Cardiac fibroblast (primary cell): ENCODE measurements at regions not wholly inside any gene's neighbourhood (a gene's known extent, or its start where the extent isn't known, plus 50 kb on each side); places are given as distances from the start of the nearest gene placed in this dataset.

ENCODE experiments used
- DNase-seq, 2 donors: peaks; one replicate each; pipeline versions ENCODE4 v3.0.0 to v3.0.0-alpha.2; 2010; ENCODE audit warnings: low read depth in 2 of 2
- H3K4me3 ChIP-seq, 2 donors: replicated peaks in 1 of 2; 1 replicate in 1 of 2; 2 replicates in 1 of 2; pipeline ENCODE4 v1.5.1; 2011; ENCODE audit warnings: low read depth in 2 of 2, low read length in 2 of 2, mild to moderate bottlenecking in 2 of 2, moderate library complexity in 1 of 2
- TF ChIP-seq, protein P1 (sequence below): IDR thresholded peaks from one replicate; pipeline ENCODE4 v1.5.1; 2011; ENCODE audit warnings: low read depth, mild to moderate bottlenecking, low read length, inconsistent platforms

DNA sequence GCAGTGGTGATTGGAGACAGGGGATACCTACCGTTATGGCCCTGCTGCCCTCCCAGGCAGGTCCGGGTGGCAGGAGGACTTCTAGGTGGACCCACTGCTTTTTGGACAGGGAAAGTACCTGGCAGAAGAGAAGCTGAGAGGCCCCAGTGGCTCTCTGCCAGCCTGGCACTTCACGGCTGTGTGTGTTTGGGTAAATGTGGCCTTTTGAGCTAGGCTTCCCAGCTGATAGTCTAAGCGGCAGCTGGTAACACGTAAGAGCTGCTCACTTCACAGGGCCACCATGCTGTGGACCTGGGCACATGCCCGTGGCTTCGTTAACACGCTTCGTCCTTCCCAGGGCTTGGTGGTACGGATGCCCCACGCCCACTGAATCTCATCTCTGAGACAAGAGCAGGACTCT lies 92.0 kb upstream of the CLCN4 start:
- DNase-seq = no peak
- no peak overlapping the region for H3K4me3 ChIP-seq
- TF ChIP-seq, protein P1, sequence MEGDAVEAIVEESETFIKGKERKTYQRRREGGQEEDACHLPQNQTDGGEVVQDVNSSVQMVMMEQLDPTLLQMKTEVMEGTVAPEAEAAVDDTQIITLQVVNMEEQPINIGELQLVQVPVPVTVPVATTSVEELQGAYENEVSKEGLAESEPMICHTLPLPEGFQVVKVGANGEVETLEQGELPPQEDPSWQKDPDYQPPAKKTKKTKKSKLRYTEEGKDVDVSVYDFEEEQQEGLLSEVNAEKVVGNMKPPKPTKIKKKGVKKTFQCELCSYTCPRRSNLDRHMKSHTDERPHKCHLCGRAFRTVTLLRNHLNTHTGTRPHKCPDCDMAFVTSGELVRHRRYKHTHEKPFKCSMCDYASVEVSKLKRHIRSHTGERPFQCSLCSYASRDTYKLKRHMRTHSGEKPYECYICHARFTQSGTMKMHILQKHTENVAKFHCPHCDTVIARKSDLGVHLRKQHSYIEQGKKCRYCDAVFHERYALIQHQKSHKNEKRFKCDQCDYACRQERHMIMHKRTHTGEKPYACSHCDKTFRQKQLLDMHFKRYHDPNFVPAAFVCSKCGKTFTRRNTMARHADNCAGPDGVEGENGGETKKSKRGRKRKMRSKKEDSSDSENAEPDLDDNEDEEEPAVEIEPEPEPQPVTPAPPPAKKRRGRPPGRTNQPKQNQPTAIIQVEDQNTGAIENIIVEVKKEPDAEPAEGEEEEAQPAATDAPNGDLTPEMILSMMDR = no peak

DNA sequence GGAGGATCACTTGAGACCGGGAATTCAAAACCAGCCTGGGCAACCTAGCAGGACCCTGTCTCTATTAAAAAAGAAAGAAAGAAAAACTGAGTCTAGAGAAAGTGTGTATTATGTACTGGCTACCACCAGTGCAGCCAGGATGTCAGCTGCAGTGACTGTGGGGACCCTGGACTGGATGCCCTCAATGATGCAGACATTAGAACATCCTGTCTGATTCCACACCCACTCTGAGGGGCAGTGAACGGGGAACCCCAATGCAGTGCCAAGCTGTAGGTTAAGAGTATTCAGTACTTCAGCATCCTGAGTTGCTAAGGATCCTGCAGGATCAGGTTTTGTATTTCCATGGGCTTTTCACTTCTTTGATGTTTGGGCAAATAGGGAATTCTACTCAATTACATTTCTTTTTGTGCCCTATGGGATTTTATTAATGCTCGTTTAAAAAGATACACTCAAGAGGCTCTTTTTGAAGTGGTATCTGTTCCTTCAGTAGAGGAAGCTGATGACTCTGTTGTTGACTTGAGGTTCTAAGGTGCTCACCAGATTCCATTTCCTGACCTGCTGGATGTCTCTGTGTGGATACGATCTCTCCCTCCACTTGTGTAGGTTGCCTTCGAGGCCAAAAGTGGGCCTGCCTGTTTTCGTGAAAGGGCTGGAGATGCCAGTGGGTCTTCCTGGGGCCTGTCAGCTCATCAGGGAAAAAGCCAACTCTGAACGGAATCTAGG lies 85.9 kb upstream of the CLCN4 start:
- TF ChIP-seq, protein P1 = no peak

DNA sequence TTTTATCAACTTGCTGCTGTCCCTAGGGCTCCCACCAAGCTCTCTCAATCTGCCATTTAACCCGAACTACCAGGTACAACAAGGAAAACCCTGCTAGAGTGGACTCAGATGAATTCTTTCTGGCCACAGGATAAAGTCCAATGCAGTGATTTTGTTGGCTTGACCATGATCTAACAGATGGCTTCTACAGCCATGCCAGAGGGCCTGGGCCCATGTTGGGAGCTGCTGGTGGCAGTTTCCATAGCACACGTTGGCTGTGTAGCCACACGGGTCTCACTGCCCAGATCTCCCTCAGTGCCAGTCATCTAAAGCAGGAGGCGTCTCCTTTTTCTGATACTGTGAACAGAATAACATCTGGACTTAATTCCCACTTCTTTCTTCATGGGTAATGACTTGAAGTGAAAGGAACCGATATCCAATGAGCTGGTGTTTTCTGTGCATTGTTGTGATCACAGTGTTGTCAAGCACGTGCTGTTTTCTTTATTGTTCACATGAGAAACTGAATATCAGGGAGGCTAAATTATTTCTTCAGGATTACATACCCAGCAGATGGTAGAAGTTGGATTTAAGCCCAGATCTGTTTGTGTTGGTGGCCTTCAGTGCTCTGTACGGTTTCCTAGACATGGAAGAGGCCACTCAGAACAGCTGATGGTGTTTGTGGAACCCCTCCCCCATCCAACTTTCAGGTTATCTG lies 85.2 kb upstream of the CLCN4 start:
- TF ChIP-seq, protein P1 = no peak
- no peak for DNase-seq
- H3K4me3 ChIP-seq = no peak overlapping the region

More for the DNA sequence above, 85.9 kb upstream of the CLCN4 start:
- no peak for DNase-seq
- H3K4me3 ChIP-seq = no peak overlapping the region

DNA sequence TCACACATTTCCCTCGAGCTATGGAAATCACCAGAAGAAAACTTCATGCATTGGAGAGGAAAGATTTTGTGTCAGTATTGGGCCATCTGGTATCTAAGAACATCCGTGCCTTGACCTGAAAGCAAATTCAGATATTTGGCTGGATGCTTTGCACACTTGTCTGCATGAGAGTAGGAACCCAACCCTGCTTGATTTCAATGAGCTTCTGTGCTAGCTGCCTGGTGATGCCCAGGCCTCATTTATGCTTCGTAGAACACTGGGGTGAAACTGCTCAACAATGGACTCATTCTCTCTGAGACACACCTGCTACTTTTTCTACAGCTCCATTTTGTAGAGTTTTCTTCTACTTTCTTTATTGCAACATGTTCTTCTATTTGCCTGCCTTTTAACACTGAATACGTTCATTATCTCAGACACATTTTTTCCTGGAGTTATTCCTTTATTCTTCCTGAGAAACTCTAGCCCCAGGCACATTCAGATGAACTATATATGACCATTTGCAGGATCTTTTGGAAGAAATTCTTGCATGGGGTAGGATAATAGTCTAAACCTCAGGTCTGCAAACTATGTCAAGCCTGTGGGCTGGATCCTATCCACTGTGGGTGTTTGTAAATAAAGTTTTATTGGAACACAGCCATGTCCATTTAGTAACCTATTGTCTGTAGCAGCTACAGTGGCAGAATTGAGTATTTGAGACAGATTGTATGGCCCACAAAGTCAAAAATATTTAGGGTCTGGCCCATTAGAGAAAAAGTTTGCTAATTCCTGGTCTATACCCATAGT lies 83.8 kb upstream of the CLCN4 start:
- TF ChIP-seq, protein P1 = no peak
- no peak overlapping the region for H3K4me3 ChIP-seq
- no peak for DNase-seq

DNA sequence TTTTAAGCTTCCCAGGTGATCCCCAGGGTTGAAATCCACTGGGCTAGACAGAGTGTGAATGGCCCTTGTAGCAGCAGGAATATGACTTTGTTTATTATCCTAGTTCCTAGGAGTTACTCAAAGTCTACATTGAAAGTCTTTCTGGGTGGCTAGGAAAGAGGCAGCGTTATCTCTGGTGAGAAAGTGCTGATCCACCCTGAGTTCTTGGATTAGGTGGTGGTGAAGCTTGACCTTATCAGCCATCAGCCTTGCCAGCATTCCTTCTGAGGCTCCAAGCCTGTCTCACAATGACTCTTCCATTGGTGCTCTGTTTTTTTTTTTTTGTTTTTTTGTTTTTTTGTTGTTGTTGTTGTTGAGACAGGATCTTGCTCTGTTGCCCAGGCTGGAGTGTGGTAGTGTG lies 83.1 kb upstream of the CLCN4 start:
- H3K4me3 ChIP-seq = no peak overlapping the region
- TF ChIP-seq, protein P1 = no peak
- DNase-seq = no peak

DNA sequence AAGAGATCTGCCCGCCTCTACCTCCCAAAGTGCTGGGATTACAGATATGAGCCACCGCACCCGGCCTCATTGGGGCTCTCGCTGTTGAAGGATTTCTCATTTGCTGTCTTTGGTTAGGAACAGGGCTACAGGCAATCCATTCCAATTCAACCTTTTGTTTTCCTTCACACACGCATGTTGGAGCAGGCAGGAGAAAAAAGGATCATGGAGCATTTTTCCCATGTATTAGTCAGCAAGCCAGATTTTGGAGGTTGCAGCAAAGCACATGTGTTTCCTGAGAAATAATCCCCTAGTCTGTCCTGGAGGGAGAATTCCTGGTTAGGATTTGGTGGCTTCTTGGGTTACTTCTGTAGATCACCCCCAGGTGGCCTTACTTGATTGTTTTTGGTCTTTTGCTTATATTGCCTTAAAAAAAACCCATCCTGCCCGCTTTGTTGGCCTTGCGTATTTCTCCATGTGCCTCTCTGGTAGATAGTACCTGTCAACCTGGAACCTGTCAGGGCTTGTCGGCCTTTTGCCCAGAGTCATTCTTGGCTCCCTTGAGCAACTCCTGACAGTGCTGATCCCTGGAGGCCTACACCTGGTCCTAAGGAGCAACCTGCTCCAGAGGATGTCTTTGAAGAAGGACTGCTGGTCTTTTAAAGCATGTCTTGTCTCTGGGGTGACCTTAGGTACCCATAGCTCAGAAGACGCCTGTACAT lies 82.4 kb upstream of the CLCN4 start:
- DNase-seq = no peak
- TF ChIP-seq, protein P1 = no peak
- no peak overlapping the region for H3K4me3 ChIP-seq
